A673 (cell line): ENCODE measurements at regions not wholly inside any gene's neighbourhood (a gene's known extent, or its start where the extent isn't known, plus 50 kb on each side); places are given as distances from the start of the nearest gene placed in this dataset.

ENCODE experiments used
- CTCF ChIP-seq: fragments of 300-800, 200-600 bp; sonication (generic); conservative IDR thresholded peaks from 2 replicates; pipeline ENCODE4 v1.5.1; 2017; ENCODE audit warnings: low read depth, mild to moderate bottlenecking, antibody characterized with exemption, low read length, moderate library complexity, mixed read lengths
- EZH2 ChIP-seq: fragments of 200-600 bp; sonication (generic); IDR thresholded peaks from 2 replicates; pipeline ENCODE4 v1.6.1; 2017; ENCODE audit warnings: borderline replicate concordance, low read depth, mild to moderate bottlenecking, mixed read lengths, antibody characterized with exemption, low read length; ENCODE audit not compliant: poor library complexity, severe bottlenecking

GRCh38 chr1:212201461-212201860, 83.7 kb upstream of the PPP2R5A start:
- TF ChIP-seq CTCF (no peak), EZH2 (no peak)
